ENCODE measurements at regions not wholly inside any gene's neighbourhood (a gene's known extent, or its start where the extent isn't known, plus 50 kb on each side); places are given as distances from the start of the nearest gene placed in this dataset.

DNA sequence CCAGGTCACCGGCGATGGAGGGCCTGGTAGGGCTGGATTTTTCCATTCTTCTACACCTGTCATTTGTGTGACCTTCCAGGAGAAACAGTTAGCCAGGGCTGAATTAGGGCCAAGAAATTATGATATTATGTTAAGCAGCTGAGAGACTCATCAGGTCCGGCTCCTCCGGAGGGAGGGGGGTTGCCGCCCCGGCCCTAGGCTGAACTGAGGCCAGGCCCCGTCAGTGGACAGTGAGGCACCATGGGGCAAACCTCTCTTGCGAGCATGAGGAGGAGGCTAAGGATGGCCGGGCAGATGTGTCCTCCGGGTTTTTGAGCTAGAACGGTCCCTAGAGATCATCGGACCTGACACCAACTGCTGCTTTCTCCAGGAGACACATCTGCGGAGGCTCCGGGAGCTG is 150.1 kb downstream of the SOX11 start:
- no peak for DNase-seq (ENCODE audit: low spot score)

DNA sequence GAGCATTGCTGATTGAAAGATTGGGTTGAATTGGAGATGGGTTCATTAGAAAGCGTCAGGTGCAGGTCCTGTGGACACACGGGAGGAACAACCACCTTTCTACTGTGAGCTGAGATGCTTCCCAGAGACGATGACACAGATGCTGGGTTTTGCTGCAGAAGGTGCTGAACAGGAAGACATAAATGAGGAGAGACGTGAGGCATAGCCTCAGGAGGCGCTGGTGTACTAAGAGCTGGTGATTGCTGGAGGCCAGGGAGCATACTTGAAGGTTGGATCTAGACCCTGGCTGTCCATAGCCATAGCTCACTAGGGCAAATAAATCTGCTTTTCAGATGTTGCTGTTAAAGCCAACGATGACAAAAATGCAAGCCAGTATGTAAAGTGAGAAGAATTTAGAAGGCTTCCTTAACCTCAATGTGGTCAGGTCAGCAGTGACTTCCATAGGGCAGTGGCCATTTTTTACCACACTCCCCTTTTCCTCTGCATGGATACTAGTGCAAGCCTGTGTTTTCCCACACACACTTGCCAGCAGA is 153.7 kb downstream of the SOX11 start:
- DNase-seq (ENCODE audit: low spot score), result no peak

DNA sequence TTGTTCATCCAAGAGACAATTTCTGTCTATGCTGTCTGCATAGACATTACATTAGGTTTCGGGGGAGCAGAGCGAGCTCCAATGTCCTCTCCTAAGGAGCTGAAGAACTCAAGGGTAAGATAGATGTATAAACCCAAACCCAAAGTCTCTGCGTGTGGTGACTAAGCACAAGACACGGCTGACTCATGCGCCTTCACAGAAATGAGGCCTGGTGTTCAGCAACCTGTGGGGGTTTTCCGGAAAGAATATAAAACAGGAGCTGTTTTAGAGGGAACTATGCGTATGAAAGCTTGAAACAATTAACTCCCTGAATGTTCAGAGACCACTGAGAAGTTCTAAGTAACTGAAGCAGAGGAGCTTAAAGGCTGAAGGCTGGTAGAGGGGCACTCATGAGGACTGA is 154.7 kb downstream of the SOX11 start:
- no peak for DNase-seq (ENCODE audit: low spot score)

DNA sequence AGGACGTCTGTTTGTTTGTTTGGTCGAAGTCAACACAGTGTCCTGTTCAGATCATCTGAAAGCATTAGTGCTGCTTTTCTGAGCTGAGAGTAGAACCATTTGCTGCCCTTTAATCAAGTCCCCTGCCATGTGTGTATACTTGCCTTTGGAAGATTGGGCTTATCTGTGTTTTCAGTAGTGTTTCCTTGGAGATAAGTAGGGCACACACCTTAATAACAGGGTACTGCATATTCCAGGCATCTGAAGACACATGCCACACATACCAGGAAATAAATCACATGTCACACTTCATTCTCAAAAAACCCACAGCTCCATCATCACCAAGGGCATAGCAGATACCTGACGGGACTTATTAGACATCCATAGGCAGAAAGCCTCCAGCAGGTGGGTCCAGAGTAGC is 157.4 kb downstream of the SOX11 start:
- DNase-seq (ENCODE audit: low spot score), result no peak

DNA sequence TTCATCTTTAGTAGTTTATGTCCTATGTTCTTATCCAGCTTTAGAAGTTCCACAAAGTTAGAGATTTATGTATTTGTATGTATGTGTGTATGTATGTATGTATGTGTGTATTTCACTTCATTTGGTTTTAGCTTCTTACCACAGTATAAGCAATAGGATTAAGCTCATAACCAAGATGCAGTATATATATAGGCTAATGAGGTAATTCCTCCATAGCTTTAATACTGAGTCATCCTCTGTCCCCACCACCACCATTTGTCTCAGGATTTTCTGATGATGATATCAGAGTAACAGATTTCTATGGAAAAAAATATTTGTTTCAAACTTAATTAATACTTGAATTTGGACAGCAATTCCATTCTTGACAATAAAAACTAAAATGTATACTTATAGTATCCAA is 159.2 kb downstream of the SOX11 start:
- no peak for DNase-seq (ENCODE audit: low spot score)

DNA sequence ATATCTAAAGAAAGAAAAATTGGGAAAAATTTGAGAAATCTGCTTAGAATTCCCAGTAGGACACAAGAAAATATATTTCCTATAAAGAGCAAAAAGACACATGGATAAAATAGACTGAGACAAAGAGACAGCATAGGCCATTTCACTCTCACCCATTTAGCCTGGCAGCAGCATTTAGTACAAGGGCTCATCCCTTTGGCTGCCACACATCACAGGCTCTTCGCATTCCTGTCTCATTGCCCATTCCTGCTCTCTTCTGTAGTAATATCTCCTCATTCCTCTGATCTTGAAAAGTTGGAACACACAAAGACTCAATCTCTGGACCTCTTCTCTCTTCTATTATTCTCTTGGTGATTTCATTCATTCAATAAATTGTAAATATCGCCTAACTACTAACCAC is 162.6 kb downstream of the SOX11 start:
- DNase-seq (ENCODE audit: low spot score), result no peak

DNA sequence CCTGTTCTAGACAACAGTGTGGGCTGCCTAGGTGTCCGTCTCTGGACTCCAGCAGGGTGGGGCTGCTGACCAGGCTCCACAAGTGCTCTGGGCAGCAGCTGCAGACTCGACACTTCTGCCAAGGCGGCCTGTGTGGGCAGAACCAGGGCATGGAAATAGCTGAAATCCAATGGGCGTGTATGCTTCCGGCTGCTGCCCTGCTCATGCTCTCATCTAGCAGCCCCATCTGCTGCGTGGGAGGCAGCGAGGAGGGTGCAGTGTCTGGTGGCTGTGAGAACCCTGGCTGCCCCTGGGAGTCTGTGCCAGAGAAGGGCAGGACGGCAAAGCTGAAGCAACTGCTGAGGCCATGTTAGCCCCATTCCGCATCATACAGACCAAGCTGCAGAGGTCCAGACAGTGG is 174.9 kb downstream of the SOX11 start:
- DNase-seq (ENCODE audit: low spot score), result no peak

DNA sequence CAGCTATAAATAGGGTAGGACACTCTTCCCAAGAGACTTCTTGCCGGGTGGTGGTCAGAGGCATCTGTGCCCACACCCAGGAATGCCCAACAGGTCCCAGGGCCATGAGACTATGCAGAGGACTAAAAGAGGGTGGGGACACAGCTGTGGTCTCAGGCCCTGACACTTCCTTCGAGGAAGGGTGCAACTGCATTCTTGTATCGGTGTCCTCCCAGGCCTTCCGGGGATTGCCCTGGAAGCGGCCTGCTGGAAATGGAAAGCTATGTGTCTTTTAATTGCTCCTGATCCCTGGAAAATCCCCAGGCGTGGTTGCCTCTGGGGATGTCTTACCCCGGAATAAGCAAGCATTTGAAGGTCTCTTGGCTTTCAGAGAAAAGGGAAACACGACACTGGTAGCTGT is 176.7 kb downstream of the SOX11 start:
- no peak for DNase-seq (ENCODE audit: low spot score)

DNA sequence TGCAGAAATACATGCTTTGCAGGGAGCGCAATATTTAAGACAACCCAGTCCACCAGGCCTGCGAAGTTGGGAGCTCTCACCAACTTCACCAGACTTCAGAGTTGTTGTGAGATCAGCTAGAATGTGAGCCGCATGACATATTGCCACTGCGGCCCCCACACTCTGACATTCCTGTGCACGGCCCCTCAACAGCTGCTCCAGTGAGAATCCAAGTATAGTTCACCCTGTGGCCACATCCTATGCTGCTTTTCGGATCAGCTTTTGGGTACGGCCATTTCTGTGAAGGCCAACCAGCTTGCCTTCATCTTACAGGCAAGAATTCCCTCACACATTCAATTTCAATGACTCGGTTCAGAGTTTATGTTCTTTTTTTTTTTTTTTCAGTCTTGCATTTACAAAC is 177.8 kb downstream of the SOX11 start:
- no peak for DNase-seq (ENCODE audit: low spot score)

DNA sequence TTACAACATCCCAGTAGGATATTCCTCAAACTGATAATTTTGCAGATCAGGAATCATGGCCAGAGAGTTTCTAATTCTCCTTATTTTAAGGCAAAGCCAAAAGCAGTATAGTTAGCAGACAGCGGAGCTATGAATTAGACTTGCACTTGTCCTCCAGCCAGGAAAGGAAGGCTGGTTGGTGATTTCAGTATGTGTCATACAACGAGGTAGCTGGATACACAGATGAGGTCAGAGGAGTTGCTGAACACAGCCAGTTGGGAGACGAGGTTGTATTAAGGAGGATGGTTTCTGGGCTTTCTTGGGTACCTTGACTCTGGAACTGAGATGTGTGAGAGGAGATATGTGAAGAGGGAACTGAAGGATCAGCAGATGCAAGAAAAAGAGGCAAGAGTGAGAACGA is 185.2 kb downstream of the SOX11 start:
- DNase-seq (ENCODE audit: low spot score), result peak; percentile 33

DNA sequence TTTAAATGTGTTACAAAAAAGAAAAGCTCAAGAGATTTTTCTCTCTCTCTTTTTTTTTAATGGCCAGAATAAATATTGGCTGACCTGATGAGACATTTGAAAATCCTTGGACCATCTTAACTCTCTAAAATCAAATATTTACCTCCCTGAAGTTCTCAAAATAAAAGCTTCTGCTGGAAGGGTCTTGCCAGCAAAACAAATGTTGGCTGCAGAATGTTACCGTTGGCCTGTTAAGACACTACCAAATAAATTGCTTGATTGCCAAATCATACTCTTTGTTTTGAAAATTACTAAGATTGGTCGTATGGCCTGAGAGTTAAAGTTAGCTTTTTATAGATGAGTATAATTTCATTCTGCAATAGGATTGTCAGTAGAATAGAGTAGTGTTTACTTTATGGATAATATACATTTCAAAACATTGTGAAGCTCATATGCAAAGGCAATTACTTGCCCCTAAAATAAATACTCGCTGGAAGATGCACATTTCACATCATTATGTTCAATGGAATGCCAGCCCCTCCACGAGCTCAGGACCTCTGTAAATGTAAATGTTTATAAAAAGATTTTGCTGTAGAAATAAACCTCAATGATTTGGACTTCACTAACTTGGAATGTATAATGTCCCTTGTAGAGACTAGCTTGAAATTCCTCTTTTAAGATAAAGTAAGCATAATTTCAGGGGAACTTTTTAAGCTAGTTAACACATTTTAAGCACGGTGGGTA is 193.4 kb downstream of the SOX11 start:
- no peak for DNase-seq (ENCODE audit: low spot score)

DNA sequence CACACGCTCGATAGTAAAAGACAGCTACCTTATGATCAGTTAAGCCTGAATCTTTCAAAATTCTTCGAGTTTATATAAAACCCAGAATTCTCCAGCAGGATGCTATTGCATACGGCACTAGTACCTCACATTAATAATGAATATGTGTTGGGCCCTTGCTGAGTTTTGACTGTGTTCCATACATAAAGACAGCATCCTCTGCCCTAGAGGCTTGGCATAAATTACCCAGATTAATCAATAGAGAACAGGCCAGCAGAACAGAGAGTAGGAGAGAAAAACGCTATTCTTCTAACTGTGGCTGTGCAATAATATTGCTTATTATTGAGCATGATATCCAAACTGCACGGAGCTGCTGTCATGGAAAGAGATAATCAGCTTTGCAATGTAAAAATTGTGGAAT is 194.3 kb downstream of the SOX11 start:
- no peak for DNase-seq (ENCODE audit: low spot score)

DNA sequence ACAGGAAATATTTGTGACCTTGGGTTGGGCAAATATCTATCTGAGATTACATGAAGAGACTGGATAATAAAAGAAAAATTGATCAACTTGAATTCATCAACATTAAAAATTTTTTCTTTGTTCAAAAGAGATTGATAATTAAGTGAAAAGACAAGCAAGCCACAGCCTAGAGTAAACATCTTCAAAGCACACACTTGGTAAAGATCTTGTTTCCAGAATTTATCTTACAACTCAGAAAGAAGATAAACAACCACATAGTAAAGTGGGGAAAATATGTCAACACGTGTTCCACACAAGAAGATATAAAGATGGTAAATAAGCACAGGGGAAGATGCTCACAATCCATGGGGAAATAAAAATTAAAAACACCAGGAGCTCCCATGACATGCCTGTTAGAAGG is 195.9 kb downstream of the SOX11 start:
- no peak for DNase-seq (ENCODE audit: low spot score)

DNA sequence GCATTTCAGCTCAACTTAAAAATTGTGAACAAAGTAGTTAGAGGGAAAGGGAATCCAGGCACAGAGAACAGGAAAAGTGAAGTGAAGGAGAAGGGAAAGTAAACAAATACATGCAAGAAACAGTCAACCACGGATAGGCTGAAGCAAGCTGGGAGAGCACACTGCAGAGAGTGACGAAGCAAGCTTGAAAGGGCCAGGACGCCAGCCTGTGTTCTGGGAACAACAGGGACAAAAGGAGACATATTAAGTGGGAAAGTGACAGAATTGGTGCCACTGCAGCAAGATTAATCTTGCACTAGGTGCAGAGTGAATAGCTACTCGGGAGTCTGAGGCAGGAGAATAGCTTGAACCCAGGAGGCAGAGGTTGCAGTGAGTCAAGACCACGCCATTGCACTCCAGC is 197.3 kb downstream of the SOX11 start:
- DNase-seq (ENCODE audit: low spot score), result no peak

DNA sequence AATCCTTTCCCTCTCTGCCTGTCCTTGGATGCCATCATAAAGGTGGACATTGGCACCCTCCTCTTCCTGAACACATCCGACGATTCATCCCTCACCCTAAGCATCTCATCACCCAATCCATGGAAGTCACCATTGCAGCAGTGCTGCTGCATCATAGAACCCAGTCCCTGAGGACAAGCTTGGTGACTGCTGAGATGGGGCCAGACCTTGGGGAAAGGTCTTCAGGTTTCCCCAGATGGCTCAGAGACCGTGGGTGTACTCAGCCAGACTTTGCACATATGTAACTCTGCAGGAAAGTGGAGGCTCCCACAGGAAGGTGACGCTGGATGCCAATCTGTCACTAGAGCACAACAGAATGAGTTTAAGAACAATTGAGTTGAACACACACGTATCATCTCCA is 202.2 kb downstream of the SOX11 start:
- peak; percentile 34 for DNase-seq (ENCODE audit: low spot score)

DNA sequence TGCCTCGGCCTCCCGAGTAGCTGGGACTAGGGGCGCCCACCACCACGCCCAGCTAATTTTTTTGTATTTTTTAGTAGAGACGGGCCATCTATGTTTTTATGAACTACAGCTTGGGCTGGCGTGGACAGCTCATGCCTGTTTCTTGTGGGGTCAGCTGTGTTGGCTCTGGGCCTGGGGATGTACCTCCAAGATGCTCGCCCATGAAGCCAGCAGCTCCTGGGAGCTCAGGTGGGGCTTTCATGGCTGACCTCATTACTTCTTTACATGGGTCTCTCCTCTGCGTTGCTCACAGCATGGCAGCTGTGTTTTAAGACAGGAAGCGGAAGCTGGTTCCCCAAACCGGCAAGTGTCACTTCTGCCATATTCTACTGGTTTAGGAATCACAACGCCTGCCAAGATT is 203.1 kb downstream of the SOX11 start:
- no peak for DNase-seq (ENCODE audit: low spot score)

DNA sequence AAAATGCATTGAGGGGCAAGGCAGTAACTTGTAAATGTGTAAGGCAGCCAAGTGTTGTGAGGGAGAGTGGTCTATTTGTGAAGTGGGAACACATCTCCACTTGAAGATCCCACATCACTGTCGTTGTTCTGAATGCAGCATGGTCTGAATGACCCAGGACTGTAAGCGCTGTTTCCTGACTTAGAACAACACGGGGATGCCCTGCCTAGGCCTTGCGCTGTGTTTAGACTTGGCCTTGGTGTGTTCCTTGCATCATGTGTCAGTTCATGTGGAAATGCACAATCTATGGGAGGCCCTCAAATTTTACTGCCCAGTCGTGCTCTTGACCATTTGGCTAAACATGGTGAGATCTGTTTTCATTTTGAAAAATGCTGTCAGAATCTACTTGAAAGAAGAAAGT is 205.1 kb downstream of the SOX11 start:
- no peak for DNase-seq (ENCODE audit: low spot score)

DNA sequence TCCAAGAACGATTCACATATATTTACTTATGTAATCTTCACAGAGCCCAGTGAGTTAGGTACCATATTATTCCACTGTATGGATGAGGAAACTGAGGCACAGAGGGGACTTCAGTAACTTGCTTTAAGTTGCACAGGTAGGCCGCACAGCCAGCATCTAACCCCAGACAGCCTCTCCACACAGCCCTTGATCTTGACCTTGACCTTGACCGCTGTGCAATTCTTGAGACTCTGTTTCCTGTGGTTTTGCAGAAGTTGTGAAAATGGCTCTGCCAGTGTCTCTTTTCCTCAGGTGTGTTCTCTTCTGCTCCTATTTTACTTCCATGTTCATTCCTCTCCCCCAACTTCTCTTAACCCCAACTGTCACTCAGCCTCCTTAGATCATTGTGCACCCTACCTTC is 206.5 kb downstream of the SOX11 start:
- DNase-seq (ENCODE audit: low spot score), result no peak

DNA sequence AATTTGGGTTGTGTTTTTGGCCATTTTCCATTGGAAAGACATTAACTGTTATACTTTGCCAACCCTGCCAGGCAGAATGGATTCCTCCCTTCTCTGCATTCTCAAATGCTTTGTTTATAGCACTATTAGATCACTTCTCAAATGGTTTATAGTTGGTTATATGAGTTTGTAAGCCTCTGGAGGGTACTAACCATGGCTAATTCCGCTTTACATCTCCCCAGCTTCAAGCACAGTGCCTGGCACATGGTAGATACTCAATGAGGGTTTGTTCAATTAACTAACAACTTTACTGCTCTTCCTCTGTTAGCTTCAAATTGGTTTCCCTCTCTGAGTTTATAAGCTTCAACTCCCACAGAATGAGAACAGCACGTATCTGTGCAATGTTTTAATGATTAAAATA is 213.5 kb downstream of the SOX11 start:
- DNase-seq (ENCODE audit: low spot score), result no peak

DNA sequence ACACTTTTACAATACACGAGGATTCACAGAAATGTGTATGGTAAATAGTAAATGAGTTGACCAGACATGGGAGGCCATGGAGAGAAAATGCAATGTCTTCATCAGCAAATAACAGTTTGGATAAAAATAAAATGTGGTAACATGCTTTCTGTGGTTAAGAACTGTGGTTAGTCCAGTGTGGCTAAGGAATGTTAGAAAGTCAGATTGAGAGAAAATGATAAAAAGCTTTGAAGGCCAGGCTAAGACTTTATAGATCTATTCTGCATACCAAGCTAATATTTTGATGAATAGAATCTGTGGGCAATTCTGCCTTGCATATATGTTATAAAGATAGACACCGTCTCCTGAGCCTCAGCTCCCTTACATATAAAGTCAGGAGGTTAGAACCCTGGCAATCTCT is 215.9 kb downstream of the SOX11 start:
- no peak for DNase-seq (ENCODE audit: low spot score)

DNA sequence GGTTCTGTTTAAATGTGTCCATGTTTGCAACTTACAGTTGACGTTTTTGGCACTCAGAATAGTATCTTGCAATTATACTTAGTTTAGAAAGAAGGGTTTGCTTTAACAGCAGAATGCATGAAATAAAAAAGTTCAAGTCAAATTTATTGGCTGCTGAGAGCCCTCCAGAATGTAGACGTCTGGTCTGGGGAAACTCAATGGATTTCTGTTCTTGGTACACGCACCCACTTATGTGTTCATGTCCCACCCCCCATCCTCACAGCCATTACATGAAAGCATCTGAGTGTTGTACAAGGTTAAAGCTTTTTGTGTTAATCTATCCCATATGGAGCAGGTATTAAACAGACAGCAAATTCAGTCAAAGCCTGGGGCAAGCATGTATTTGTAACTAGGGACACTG is 219.5 kb downstream of the SOX11 start:
- DNase-seq (ENCODE audit: low spot score), result no peak

DNA sequence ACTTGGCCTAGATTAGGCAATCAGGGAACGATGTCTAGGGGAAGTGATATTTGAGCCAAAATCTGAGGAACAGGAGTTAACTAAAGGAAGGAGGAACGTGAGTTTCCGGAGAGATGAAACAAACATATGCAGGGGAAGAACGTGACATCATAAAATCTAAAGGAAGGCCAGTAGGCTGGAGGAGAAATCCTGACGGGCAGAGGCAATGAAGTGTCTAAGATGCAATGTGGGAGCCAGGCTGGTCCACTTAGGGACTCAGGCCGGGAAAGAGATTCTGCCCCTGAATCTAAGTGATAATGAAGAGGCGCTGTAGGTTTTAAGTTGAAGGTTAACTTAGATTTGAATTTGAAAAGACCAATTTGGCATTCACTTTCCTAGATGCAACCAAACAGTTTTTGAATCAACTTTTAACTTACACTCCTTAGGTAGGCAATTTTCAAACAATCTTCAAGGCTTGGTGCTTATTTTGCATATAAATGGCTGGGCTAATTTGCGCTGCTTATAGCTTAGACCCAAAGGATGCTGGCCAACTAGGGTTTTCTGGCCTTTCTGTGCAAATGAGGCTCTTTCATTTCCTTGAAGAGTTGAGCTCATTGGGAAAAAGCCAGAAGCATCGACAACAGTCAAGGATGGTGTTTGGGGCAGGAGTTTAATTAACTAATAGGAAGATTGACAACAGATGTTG is 221.7 kb downstream of the SOX11 start:
- DNase-seq (ENCODE audit: low spot score), result no peak

DNA sequence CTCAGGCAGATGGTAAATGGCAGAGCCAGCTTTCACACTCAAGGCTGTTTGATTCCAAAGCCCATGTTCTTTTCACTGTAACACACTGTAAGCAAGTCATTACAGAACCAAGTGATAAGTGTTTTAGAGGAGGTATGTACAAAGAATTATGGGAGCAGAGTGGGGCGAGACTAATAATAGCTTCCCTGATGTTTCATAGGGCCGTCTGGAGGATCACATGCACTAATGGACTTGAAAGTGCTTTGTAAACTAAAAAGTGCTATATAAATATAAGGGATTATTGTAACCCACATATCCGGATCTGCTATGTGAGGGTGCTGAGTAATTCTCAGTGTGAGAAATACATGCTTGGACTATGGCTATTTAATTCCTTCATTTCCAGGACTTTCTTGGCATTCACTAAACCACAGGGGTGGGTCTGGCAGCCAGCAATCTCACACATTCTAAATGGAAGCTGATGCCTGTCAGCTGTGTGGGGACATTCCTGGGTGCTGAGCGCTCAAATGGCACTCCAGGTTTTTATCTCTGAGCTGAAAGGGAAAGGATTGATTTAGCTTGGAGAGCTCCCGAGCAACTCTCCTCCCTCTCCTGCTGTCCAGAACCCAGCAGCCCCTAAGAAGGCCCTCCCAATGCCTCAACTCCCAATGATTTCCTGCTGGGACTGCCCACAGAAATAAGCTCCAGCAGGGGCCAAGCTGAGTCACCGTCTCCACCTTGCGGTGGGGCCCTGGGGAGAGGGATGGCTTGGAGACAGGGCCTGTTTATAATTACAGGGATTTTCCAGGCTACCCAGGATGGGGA is 222.8 kb downstream of the SOX11 start:
- DNase-seq (ENCODE audit: low spot score), result peak; percentile 16

All from kidney capillary endothelial cell (primary cell).